H1 (cell line): ENCODE measurements at regions not wholly inside any gene's neighbourhood (a gene's known extent, or its start where the extent isn't known, plus 50 kb on each side); places are given as distances from the start of the nearest gene placed in this dataset.

Experiments
- CTCF ChIA-PET: fragments of 300-600 bp; sonication (Branson Sonifier 250); formaldehyde crosslinking; loops from one replicate; lab custom pipeline; 2021; ENCODE audit not compliant: partially characterized antibody; lab: Charles Lee
- POLR2A ChIA-PET: fragments of 300-600 bp; sonication (Branson Sonifier 250); formaldehyde crosslinking; loops from one replicate; lab custom pipeline; 2021; ENCODE audit warnings: inconsistent platforms; ENCODE audit not compliant: partially characterized antibody; lab: Charles Lee
- DNase-seq, 2 experiments: peaks; one replicate each; pipeline versions ENCODE4 v3.0.0 to v3.0.0-alpha.2; 2010 to 2022; ENCODE audit warnings: low spot score in 2 of 2, low read depth in 1 of 2, mixed read lengths in 1 of 2
- FAIRE-seq: peaks from 2 replicates; lab custom pipeline; 2011; peaks lifted over from hg19 to GRCh38; lab: Jason Lieb, UNC
- H2AFZ ChIP-seq: 2 replicates; pipeline ENCODE4 v1.8.1; 2012; ENCODE audit warnings: low read length, inconsistent platforms
- H2AK5ac ChIP-seq: 2 replicates; pipeline ENCODE4 v1.6.1; 2013; ENCODE audit warnings: low read depth, low read length
- H2BK120ac ChIP-seq: replicated peaks from 2 replicates; pipeline ENCODE3; 2013; ENCODE audit warnings: low read depth, low read length, inconsistent platforms
- H2BK12ac ChIP-seq: 2 replicates; pipeline ENCODE4 v1.6.1; 2013; ENCODE audit warnings: low read depth, low read length
- H2BK15ac ChIP-seq: 2 replicates; pipeline ENCODE4 v1.6.1; 2013; ENCODE audit warnings: low read length
- H2BK20ac ChIP-seq: 2 replicates; pipeline ENCODE4 v1.6.1; 2013; ENCODE audit warnings: low read length
- H2BK5ac ChIP-seq: 2 replicates; pipeline ENCODE4 v1.6.1; 2013; ENCODE audit warnings: low read depth, low read length
- H3K14ac ChIP-seq: 2 replicates; pipeline ENCODE4 v1.6.1; 2013; ENCODE audit warnings: inconsistent platforms; ENCODE audit not compliant: insufficient read length
- H3K18ac ChIP-seq: 2 replicates; pipeline ENCODE4 v1.6.1; 2013; ENCODE audit warnings: low read length; ENCODE audit errors: extremely low read depth
- H3K23ac ChIP-seq: 2 replicates; pipeline ENCODE4 v1.6.1; 2013; ENCODE audit warnings: inconsistent platforms; ENCODE audit not compliant: insufficient read length
- H3K23me2 ChIP-seq: 2 replicates; pipeline ENCODE4 v1.6.1; 2013; ENCODE audit warnings: low read depth, low read length
- H3K27ac ChIP-seq: 2 replicates; pipeline ENCODE4 v1.6.1; 2011; ENCODE audit warnings: low read depth, low read length, inconsistent platforms
- H3K27me3 ChIP-seq, 4 experiments: replicated peaks in 1 of 4; 1 replicate in 1 of 4; 2 replicates in 3 of 4; pipeline versions ENCODE4 v1.6.1 to v1.8.1; 2011 to 2013; ENCODE audit warnings: low read length in 3 of 4, mild to moderate bottlenecking in 3 of 4, inconsistent platforms in 2 of 4, mixed read lengths in 2 of 4, moderate library complexity in 1 of 4; ENCODE audit not compliant: control insufficient read depth in 3 of 4, insufficient read depth in 3 of 4; ENCODE audit errors: extremely low read depth in 1 of 4
- H3K36me3 ChIP-seq, 4 experiments: 2 replicates each; pipeline versions ENCODE4 v1.6.1 to v1.8.1; 2011 to 2013; ENCODE audit warnings: mild to moderate bottlenecking in 4 of 4, low read length in 3 of 4, moderate library complexity in 2 of 4, control low read depth in 1 of 4, inconsistent platforms in 1 of 4; ENCODE audit not compliant: insufficient read depth in 4 of 4, control insufficient read depth in 2 of 4
- H3K4ac ChIP-seq: replicated peaks from 2 replicates; pipeline ENCODE3; 2013; ENCODE audit warnings: low read length, low read depth, mixed read lengths, inconsistent platforms; ENCODE audit not compliant: insufficient read length
- H3K4me1 ChIP-seq, 4 experiments: replicated peaks in 1 of 4; 1 replicate in 1 of 4; 2 replicates in 3 of 4; pipeline versions ENCODE4 v1.6.1 to v1.8.1; 2011 to 2013; ENCODE audit warnings: low read length in 3 of 4, inconsistent platforms in 2 of 4, mixed read lengths in 1 of 4; ENCODE audit not compliant: insufficient read depth in 4 of 4, control insufficient read depth in 3 of 4
- H3K4me2 ChIP-seq, 2 experiments: 2 replicates each; pipeline versions ENCODE4 v1.6.1 to v1.8.1; 2011 to 2013; ENCODE audit warnings: low read depth in 2 of 2, low read length in 2 of 2, control low read depth in 1 of 2, inconsistent platforms in 1 of 2, mild to moderate bottlenecking in 1 of 2; ENCODE audit not compliant: insufficient read depth in 1 of 2
- H3K4me3 ChIP-seq, 4 experiments: fragments of 200-600, 300-600 bp in 1 of 4; sonication (generic), shearing (Covaris generic), sonication (Bioruptor Twin) in 1 of 4; 2 replicates each; pipeline versions ENCODE4 v1.5.1 to v1.8.1; 2011 to 2016; ENCODE audit warnings: low read length in 4 of 4, low read depth in 3 of 4, control low read depth in 2 of 4, inconsistent platforms in 2 of 4, mild to moderate bottlenecking in 2 of 4, mixed read lengths in 1 of 4, moderate library complexity in 1 of 4; ENCODE audit not compliant: insufficient read depth in 2 of 4; ENCODE audit errors: extremely low read depth in 1 of 4
- H3K56ac ChIP-seq: replicated peaks from 2 replicates; pipeline ENCODE3; 2013; ENCODE audit warnings: low read depth, mild to moderate bottlenecking, mixed read lengths, low read length, inconsistent platforms; ENCODE audit not compliant: insufficient read length
- H3K79me1 ChIP-seq: 2 replicates; pipeline ENCODE4 v1.6.1; 2013; ENCODE audit warnings: low read depth, low read length, control low read depth
- H3K79me2 ChIP-seq, 2 experiments: 2 replicates each; pipeline versions ENCODE4 v1.6.1 to v1.8.1; 2012 to 2013; ENCODE audit warnings: low read length in 2 of 2, mild to moderate bottlenecking in 2 of 2, inconsistent platforms in 1 of 2; ENCODE audit not compliant: insufficient read depth in 2 of 2, control insufficient read depth in 1 of 2
- H3K9ac ChIP-seq, 4 experiments: replicated peaks in 1 of 4; 1 replicate in 1 of 4; 2 replicates in 3 of 4; pipeline versions ENCODE4 v1.6.1 to v1.8.1; 2011 to 2013; ENCODE audit warnings: low read depth in 3 of 4, low read length in 3 of 4, control low read depth in 2 of 4, mild to moderate bottlenecking in 2 of 4, moderate library complexity in 2 of 4, inconsistent platforms in 1 of 4; ENCODE audit errors: extremely low read depth in 1 of 4
- H3K9me3 ChIP-seq, 2 experiments: 2 replicates each; pipeline versions ENCODE4 v1.6.1 to v1.8.1; 2012 to 2013; ENCODE audit warnings: mild to moderate bottlenecking in 2 of 2, moderate library complexity in 2 of 2, control low read depth in 1 of 2, inconsistent platforms in 1 of 2, low read depth in 1 of 2, low read length in 1 of 2, mixed read lengths in 1 of 2; ENCODE audit not compliant: insufficient read depth in 2 of 2
- H4K20me1 ChIP-seq, 2 experiments: replicated peaks in 1 of 2; 2 replicates each; pipeline versions ENCODE3 to v1.8.1; 2011 to 2013; ENCODE audit warnings: inconsistent platforms in 2 of 2, low read length in 2 of 2, mild to moderate bottlenecking in 1 of 2; ENCODE audit not compliant: insufficient read depth in 2 of 2, control insufficient read depth in 1 of 2
- H4K5ac ChIP-seq: 2 replicates; pipeline ENCODE4 v1.6.1; 2013; ENCODE audit warnings: low read length, low read depth, mixed read lengths, inconsistent platforms; ENCODE audit not compliant: insufficient read length
- H4K8ac ChIP-seq: 2 replicates; pipeline ENCODE4 v1.8.0; 2013; ENCODE audit warnings: mild to moderate bottlenecking, moderate library complexity, low read length, inconsistent platforms; ENCODE audit not compliant: insufficient read depth; ENCODE audit errors: extremely low read depth
- H4K91ac ChIP-seq: replicated peaks from 2 replicates; pipeline ENCODE3; 2013; ENCODE audit warnings: low read length, mixed read lengths, inconsistent platforms; ENCODE audit not compliant: insufficient read length
- CBX5 ChIP-seq: fragments of 300-800, 300-1000 bp; sonication (generic); IDR thresholded peaks from 2 replicates; pipeline ENCODE4 v1.7.1; 2016; ENCODE audit warnings: antibody characterized with exemption, low read length, low read depth
- CEBPB ChIP-seq: IDR thresholded peaks from 2 replicates; pipeline ENCODE4 v1.6.1; 2012; ENCODE audit warnings: low read depth, low read length
- CHD2 ChIP-seq: IDR thresholded peaks from 2 replicates; pipeline ENCODE4 v1.6.1; 2012; ENCODE audit warnings: low read length, improper control_type of control experiment
- CREB1 ChIP-seq: IDR thresholded peaks from 2 replicates; pipeline ENCODE4 v1.6.1; 2012; ENCODE audit warnings: inconsistent platforms
- HDAC2 ChIP-seq, 2 experiments: fragments of 300-600 bp in 1 of 2; sonication (generic) in 1 of 2; IDR thresholded peaks; 2 replicates each; pipeline ENCODE4 v1.6.1; 2011 to 2012; ENCODE audit warnings: low read depth in 2 of 2, low read length in 2 of 2, mild to moderate bottlenecking in 2 of 2, moderate library complexity in 2 of 2, borderline replicate concordance in 1 of 2, inconsistent platforms in 1 of 2
- KDM1A ChIP-seq: fragments of 200-600, 300-600 bp; sonication (generic); IDR thresholded peaks from 2 replicates; pipeline ENCODE4 v1.7.1; 2016; ENCODE audit warnings: mild to moderate bottlenecking, low read length, borderline replicate concordance
- NANOG ChIP-seq: IDR thresholded peaks from 2 replicates; pipeline ENCODE4 v1.6.1; 2011; ENCODE audit warnings: low read length, low read depth, mild to moderate bottlenecking, inconsistent platforms; ENCODE audit not compliant: insufficient read depth, poor library complexity, severe bottlenecking
- RBBP5 ChIP-seq: IDR thresholded peaks from 2 replicates; pipeline ENCODE4 v1.7.1; 2012; ENCODE audit warnings: low read depth, mild to moderate bottlenecking, inconsistent platforms, low read length, moderate library complexity, borderline replicate concordance
- RXRA ChIP-seq: IDR thresholded peaks from 2 replicates; pipeline ENCODE4 v1.6.1; 2011; ENCODE audit warnings: low read depth, mild to moderate bottlenecking, low read length, moderate library complexity; ENCODE audit not compliant: insufficient read depth
- SIRT6 ChIP-seq: IDR thresholded peaks from one replicate; pipeline ENCODE4 v1.7.1; 2012; ENCODE audit warnings: low read length, inconsistent platforms
- SIX5 ChIP-seq: IDR thresholded peaks from 2 replicates; pipeline ENCODE4 v1.6.1; 2011; ENCODE audit warnings: mild to moderate bottlenecking, low read depth, low read length
- SP1 ChIP-seq: IDR thresholded peaks from 2 replicates; pipeline ENCODE4 v1.6.1; 2011; ENCODE audit warnings: low read depth, low read length
- SP4 ChIP-seq: IDR thresholded peaks from 2 replicates; pipeline ENCODE4 v1.6.1; 2012; ENCODE audit warnings: low read length, inconsistent platforms
- TAF7 ChIP-seq: optimal IDR thresholded peaks from 2 replicates; pipeline ENCODE3; 2011; ENCODE audit warnings: low read depth, mild to moderate bottlenecking, inconsistent platforms, low read length, moderate library complexity, borderline replicate concordance
- TBP ChIP-seq: IDR thresholded peaks from 2 replicates; pipeline ENCODE4 v1.6.1; 2011; ENCODE audit warnings: low read depth, low read length, improper control_type of control experiment
- WGBS, 2 experiments: shearing (Covaris generic) in 1 of 2; methylation state at CpG; one replicate each; pipeline versions ENCODE4 v1.1.6 to v1.1.7; 2013 to 2015; ENCODE audit warnings: low lambda C conversion rate in 2 of 2, mixed read lengths in 2 of 2, inconsistent platforms in 1 of 2, low coverage in 1 of 2, missing lambda C conversion rate in 1 of 2; ENCODE audit not compliant: insufficient replicate concordance in 2 of 2, insufficient coverage in 1 of 2, insufficient read length in 1 of 2; ENCODE audit errors: extremely low coverage in 1 of 2, missing lambda C conversion rate in 1 of 2; 5-methylcytosine and 5-hydroxymethylcytosine counted together

DNA sequence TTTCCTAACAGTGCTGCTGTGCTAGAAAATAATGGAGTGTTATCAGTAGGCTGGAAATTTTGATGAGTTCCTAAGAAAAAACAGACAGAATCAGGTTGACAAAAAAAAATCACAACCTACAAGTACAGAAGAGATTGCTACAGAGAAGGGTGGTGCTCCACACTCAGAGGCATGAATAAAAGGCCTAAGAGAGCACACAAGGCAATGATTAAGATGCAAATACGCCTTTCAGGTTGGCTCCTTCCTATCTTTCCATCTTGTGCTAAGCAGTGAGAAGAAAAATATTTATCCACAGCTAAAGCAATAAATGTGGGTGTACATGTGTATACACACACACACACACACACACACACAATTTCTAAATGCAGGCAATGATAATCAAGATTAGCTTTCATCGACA, 130.6 kb upstream of the UBE2E3 start:
- Histone ChIP-seq H3K79me2 (no peaks in the 10 kb centered on the region), H2AK5ac (no peak overlapping the region), H4K20me1 (no peaks in the 10 kb centered on the region), H2BK15ac (no peak overlapping the region), H3K4ac (no peak overlapping the region), H3K4me2 (peak overlapping the region in 1 of 2 experiments; percentile 42; a peak in 1 of 4 replicates), H3K14ac (no peak overlapping the region), H3K36me3 (no peaks in the 10 kb centered on the region), H3K9ac (no peak overlapping the region), H3K27me3 (no peaks in the 10 kb centered on the region), H2BK12ac (no peak overlapping the region), H3K4me1 (no peaks in the 10 kb centered on the region), H3K18ac (no peak overlapping the region), H2BK5ac (no peak overlapping the region), H4K5ac (no peak overlapping the region), H3K9me3 (no peaks in the 10 kb centered on the region), H4K8ac (no peak overlapping the region), H2AFZ (no peak overlapping the region), H3K23me2 (no peaks in the 10 kb centered on the region), H3K79me1 (no peaks in the 10 kb centered on the region), H3K56ac (no peak overlapping the region), H2BK120ac (no peak overlapping the region), H3K4me3 (no peak overlapping the region), H2BK20ac (no peak overlapping the region), H4K91ac (no peak overlapping the region), H3K23ac (no peak overlapping the region), H3K27ac (no peak overlapping the region)
- WGBS, 2 experiments: 73% methylated on average over 2 of the region's 2 CpGs; no CpG with 5 or more reads in 1 of the 2 experiments
- ChIA-PET CTCF (interaction anchor here (1.0 kb wide), 1 partner anchor 52 kb away, joined by 5 read pairs; no protein-coding TSS in a partner anchor), POLR2A (no interaction called here)
- FAIRE-seq: peak; percentile 39
- DNase-seq: no peak
- TF ChIP-seq SP1: no peak
- no peak for TF ChIP-seq SP4
- no peak for TF ChIP-seq RXRA
- TF ChIP-seq CEBPB: no peak
- no peak for TF ChIP-seq CHD2
- no peak for TF ChIP-seq HDAC2 (IDR thresholded peaks at IDR 0.05; ENCODE audit: borderline replicate concordance in 1 of 2, low read depth in 2 of 2, low read length in 2 of 2)
- TF ChIP-seq NANOG: no peak
- no peak for TF ChIP-seq TAF7
- TF ChIP-seq RBBP5: no peak
- TF ChIP-seq SIX5: no peak
- TF ChIP-seq KDM1A: no peak
- TF ChIP-seq CBX5: no peak
- no peak for TF ChIP-seq TBP
- no peak for TF ChIP-seq SIRT6
- no peak for TF ChIP-seq CREB1
